ENCODE measurements at regions not wholly inside any gene's neighbourhood (a gene's known extent, or its start where the extent isn't known, plus 50 kb on each side); places are given as distances from the start of the nearest gene placed in this dataset.
"Not testable (repeated sequence)": the region's sequence is repeated elsewhere in the genome, so short reads cannot be mapped to it uniquely, and the experiment has no call there.

DNA sequence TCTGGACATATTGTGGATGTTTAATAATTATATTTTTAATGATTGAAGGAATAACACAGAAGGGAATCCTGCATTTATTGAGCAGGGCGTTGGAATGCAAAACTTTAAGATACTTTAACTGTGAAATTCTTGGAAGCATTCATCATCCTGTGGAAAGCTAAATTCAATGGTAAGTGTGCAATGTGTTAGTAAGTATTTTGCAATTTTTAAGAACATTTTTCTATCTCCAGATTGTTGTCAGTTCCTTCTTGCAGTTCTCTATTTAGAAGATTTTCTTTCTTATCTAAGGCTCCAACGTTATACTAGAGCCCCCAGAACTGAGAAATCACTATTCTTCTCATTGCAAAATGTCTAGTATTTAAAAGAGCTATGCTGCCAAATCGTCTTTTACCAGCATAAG is 132.2 kb upstream of the TSC22D2 start:
- H3K27ac ChIP-seq: no peak overlapping the region
- ChIA-PET POLR2A (ENCODE audit: low non-redundant PET) (no interaction called here), CTCF (interaction anchor here (0.8 kb wide), 1 partner anchor 298 kb away, joined by 3 read pairs; no protein-coding TSS in a partner anchor)
- TF ChIP-seq, protein P1, sequence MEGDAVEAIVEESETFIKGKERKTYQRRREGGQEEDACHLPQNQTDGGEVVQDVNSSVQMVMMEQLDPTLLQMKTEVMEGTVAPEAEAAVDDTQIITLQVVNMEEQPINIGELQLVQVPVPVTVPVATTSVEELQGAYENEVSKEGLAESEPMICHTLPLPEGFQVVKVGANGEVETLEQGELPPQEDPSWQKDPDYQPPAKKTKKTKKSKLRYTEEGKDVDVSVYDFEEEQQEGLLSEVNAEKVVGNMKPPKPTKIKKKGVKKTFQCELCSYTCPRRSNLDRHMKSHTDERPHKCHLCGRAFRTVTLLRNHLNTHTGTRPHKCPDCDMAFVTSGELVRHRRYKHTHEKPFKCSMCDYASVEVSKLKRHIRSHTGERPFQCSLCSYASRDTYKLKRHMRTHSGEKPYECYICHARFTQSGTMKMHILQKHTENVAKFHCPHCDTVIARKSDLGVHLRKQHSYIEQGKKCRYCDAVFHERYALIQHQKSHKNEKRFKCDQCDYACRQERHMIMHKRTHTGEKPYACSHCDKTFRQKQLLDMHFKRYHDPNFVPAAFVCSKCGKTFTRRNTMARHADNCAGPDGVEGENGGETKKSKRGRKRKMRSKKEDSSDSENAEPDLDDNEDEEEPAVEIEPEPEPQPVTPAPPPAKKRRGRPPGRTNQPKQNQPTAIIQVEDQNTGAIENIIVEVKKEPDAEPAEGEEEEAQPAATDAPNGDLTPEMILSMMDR (conservative IDR thresholded peaks at IDR 0.05; ENCODE audit: low read depth): no peak
- DNase-seq (ENCODE audit: low spot score): no peak

- TF ChIP-seq, protein P1 (conservative IDR thresholded peaks at IDR 0.05; ENCODE audit: low read depth): no peak
- ChIA-PET POLR2A (ENCODE audit: low non-redundant PET) (interaction anchor here (0.6 kb wide), 1 partner anchor 229 kb away, joined by 6 read pairs; no protein-coding TSS in a partner anchor), CTCF (no interaction called here)
Measured at GRCh38 chr3:150274372-150274771, 133.7 kb upstream of the TSC22D2 start.

GRCh38 chr3:150273396-150273795 is 134.7 kb upstream of the TSC22D2 start:
- CTCF ChIA-PET: no interaction called here
- TF ChIP-seq, protein P1 (conservative IDR thresholded peaks at IDR 0.05; ENCODE audit: low read depth): no peak
- no peak for DNase-seq (ENCODE audit: low spot score)
- POLR2A ChIA-PET (ENCODE audit: low non-redundant PET): no interaction called here
- no peak overlapping the region for H3K27ac ChIP-seq

More at GRCh38 chr3:150274372-150274771, 133.7 kb upstream of the TSC22D2 start:
- H3K27ac ChIP-seq: no peak overlapping the region
- DNase-seq (ENCODE audit: low spot score): no peak

DNA sequence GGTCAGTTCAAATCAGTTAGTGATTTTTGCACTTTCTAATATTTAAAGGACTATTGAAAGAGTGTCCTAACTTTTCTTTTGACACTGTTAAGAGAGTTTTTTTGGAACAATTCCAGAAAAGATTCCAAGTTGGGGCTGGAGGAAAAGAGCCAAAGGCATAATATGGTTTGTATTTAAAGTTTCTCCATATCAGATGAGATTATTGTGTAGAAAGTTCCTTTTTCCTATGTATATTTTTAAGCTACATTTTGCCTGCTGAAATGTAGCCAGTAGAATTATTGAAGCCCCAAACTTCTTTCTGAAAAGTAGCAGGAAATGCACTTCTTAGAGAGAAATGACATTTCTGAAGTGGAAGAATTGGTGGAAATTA is 136.5 kb upstream of the TSC22D2 start:
- DNase-seq (ENCODE audit: low spot score): no peak
- TF ChIP-seq, protein P1 (conservative IDR thresholded peaks at IDR 0.05; ENCODE audit: low read depth): no peak
- H3K27ac ChIP-seq: no peak overlapping the region
- CTCF ChIA-PET: interaction anchor here (1.1 kb wide), 1 partner anchor 43 kb away, joined by 3 read pairs; no protein-coding TSS in a partner anchor
- POLR2A ChIA-PET (ENCODE audit: low non-redundant PET): no interaction called here

- ChIA-PET CTCF (no interaction called here), POLR2A (ENCODE audit: low non-redundant PET) (no interaction called here)
- TF ChIP-seq, protein P1 (conservative IDR thresholded peaks at IDR 0.05; ENCODE audit: low read depth): no peak
- H3K27ac ChIP-seq: no peak overlapping the region
- no peak for DNase-seq (ENCODE audit: low spot score)
Measured at GRCh38 chr3:150270883-150271590, 137.1 kb upstream of the TSC22D2 start.

GRCh38 chr3:150270444-150270843 is 137.7 kb upstream of the TSC22D2 start:
- H3K27ac ChIP-seq; POLR2A ChIA-PET (ENCODE audit: low non-redundant PET); DNase-seq (ENCODE audit: low spot score); CTCF ChIA-PET: not testable (repeated sequence)

DNA sequence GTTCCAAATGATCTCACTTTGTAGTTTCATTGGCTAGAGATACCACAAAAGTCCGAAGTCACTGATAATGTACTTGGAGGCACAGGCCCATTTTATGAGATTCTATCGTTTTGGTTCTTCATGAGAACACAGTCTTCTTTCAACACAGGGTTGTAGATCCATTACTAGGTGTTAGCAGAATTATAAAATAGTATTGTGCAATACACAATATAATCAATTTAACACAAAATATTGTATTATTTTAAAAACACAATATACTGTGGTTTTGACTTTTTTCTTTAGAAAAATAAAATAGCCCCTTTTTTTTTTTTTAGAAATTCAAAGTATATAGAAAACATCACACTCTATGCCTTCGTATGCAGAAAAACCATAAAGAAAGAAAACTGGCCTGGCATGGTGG is 138.6 kb upstream of the TSC22D2 start:
- TF ChIP-seq, protein P1 (conservative IDR thresholded peaks at IDR 0.05; ENCODE audit: low read depth): no peak
- H3K27ac ChIP-seq: no peak overlapping the region
- no peak for DNase-seq (ENCODE audit: low spot score)
- ChIA-PET CTCF (interaction anchor here (0.6 kb wide), 1 partner anchor 95 kb away, joined by 5 read pairs; no protein-coding TSS in a partner anchor), POLR2A (ENCODE audit: low non-redundant PET) (no interaction called here)

Measured in RWPE1 (cell line).